ENCODE measurements at regions not wholly inside any gene's neighbourhood (a gene's known extent, or its start where the extent isn't known, plus 50 kb on each side); places are given as distances from the start of the nearest gene placed in this dataset.
A peak's percentile ranks its signal among the peaks of the same experiment; 100 is the strongest.
"Not testable (repeated sequence)": the region's sequence is repeated elsewhere in the genome, so short reads cannot be mapped to it uniquely, and the experiment has no call there.

GRCh38 chr13:88676016-88676415, 1004.8 kb downstream of the SLITRK5 start:
- no peak for ATAC-seq
- H3K27ac Mint-ChIP-seq, result no peak overlapping the region
- DNase-seq (ENCODE audit: low spot score in 2 of 2), result no peak
- peaks cover 3 to 8% of the 10 kb centered on the region in 2 donors for H3K9me3 Mint-ChIP-seq
- no peaks in the 10 kb centered on the region for H3K36me3 Mint-ChIP-seq

- no peaks in the 10 kb centered on the region for H3K36me3 Mint-ChIP-seq
- DNase-seq (ENCODE audit: low spot score in 2 of 2), result no peak
Measured at GRCh38 chr13:88685459-88685858, 1014.3 kb downstream of the SLITRK5 start.

GRCh38 chr13:88701551-88701950, 1030.4 kb downstream of the SLITRK5 start:
- no peaks in the 10 kb centered on the region for H3K36me3 Mint-ChIP-seq
- H3K27ac Mint-ChIP-seq, result no peak overlapping the region
- ATAC-seq (no peak), DNase-seq (ENCODE audit: low spot score in 2 of 2) (no peak)
- H3K9me3 Mint-ChIP-seq, result peaks cover 15 to 16% of the 10 kb centered on the region in 2 donors

More at GRCh38 chr13:88685459-88685858, 1014.3 kb downstream of the SLITRK5 start:
- no peak for ATAC-seq
- H3K27ac Mint-ChIP-seq, result no peak overlapping the region
- H3K9me3 Mint-ChIP-seq, result peaks cover 0 to 5% of the 10 kb centered on the region in 2 donors

- Mint-ChIP-seq H3K9me3 (peaks cover 9 to 20% of the 10 kb centered on the region in 2 donors), H3K36me3 (no peaks in the 10 kb centered on the region), H3K27ac (peak overlapping the region in 1 of 2 donors; percentile 65)
- ATAC-seq (no peak), DNase-seq (ENCODE audit: low spot score in 2 of 2) (no peak)
Measured at GRCh38 chr13:88704600-88705275, 1033.6 kb downstream of the SLITRK5 start.

GRCh38 chr13:88707646-88708045, 1036.5 kb downstream of the SLITRK5 start:
- DNase-seq (ENCODE audit: low spot score in 2 of 2) (no peak), ATAC-seq (no peak)
- H3K9me3 Mint-ChIP-seq, result peaks cover 12 to 14% of the 10 kb centered on the region in 2 donors
- no peaks in the 10 kb centered on the region for H3K36me3 Mint-ChIP-seq
- no peak overlapping the region for H3K27ac Mint-ChIP-seq

- Mint-ChIP-seq H3K9me3 (peaks cover 5 to 21% of the 10 kb centered on the region in 2 donors), H3K36me3 (peaks cover 0 to under 1% of the 10 kb centered on the region in 2 donors), H3K27ac (no peak overlapping the region)
- DNase-seq (ENCODE audit: low spot score in 2 of 2), result no peak
- ATAC-seq, result no peak
Measured at GRCh38 chr13:88717946-88718345, 1046.8 kb downstream of the SLITRK5 start.

- H3K9me3 Mint-ChIP-seq, result peaks cover 5 to 23% of the 10 kb centered on the region in 2 donors
- ATAC-seq (no peak), DNase-seq (ENCODE audit: low spot score in 2 of 2) (no peak)
- H3K36me3 Mint-ChIP-seq, result peaks cover 0 to 8% of the 10 kb centered on the region in 2 donors
- no peak overlapping the region for H3K27ac Mint-ChIP-seq
Measured at GRCh38 chr13:88718781-88719180, 1047.6 kb downstream of the SLITRK5 start.

- DNase-seq (ENCODE audit: low spot score in 2 of 2), result no peak
Measured at GRCh38 chr13:88726075-88726474, 1054.9 kb downstream of the SLITRK5 start.

GRCh38 chr13:88727236-88727635, 1056.1 kb downstream of the SLITRK5 start:
- not testable (repeated sequence) for H3K36me3 Mint-ChIP-seq; DNase-seq (ENCODE audit: low spot score in 2 of 2); H3K27ac Mint-ChIP-seq; H3K9me3 Mint-ChIP-seq; ATAC-seq

More at GRCh38 chr13:88726075-88726474, 1054.9 kb downstream of the SLITRK5 start:
- Mint-ChIP-seq H3K9me3 (peaks cover 0 to 4% of the 10 kb centered on the region in 2 donors), H3K27ac (no peak overlapping the region), H3K36me3 (peaks cover 0 to 8% of the 10 kb centered on the region in 2 donors)
- ATAC-seq, result no peak

GRCh38 chr13:88729605-88730004, 1058.4 kb downstream of the SLITRK5 start:
- Mint-ChIP-seq H3K36me3 (no peaks in the 10 kb centered on the region), H3K27ac (no peak overlapping the region), H3K9me3 (no peaks in the 10 kb centered on the region)
- DNase-seq (ENCODE audit: low spot score in 2 of 2) (no peak), ATAC-seq (no peak)

- H3K27ac Mint-ChIP-seq, result no peak overlapping the region
- peaks cover 6 to 8% of the 10 kb centered on the region in 2 donors for H3K9me3 Mint-ChIP-seq
- no peak for DNase-seq (ENCODE audit: low spot score in 2 of 2)
- no peaks in the 10 kb centered on the region for H3K36me3 Mint-ChIP-seq
- no peak for ATAC-seq
Measured at GRCh38 chr13:88736026-88736425, 1064.9 kb downstream of the SLITRK5 start.

- DNase-seq (ENCODE audit: low spot score in 2 of 2) (no peak), ATAC-seq (no peak)
- no peak overlapping the region for H3K27ac Mint-ChIP-seq
- no peaks in the 10 kb centered on the region for H3K36me3 Mint-ChIP-seq
- peaks cover 8 to 11% of the 10 kb centered on the region in 2 donors for H3K9me3 Mint-ChIP-seq
Measured at GRCh38 chr13:88739195-88739594, 1068.0 kb downstream of the SLITRK5 start.

GRCh38 chr13:88744289-88744688, 1073.1 kb downstream of the SLITRK5 start:
- H3K27ac Mint-ChIP-seq, result no peak overlapping the region
- DNase-seq (ENCODE audit: low spot score in 2 of 2) (no peak), ATAC-seq (no peak)
- H3K9me3 Mint-ChIP-seq, result peaks cover 0 to 5% of the 10 kb centered on the region in 2 donors
- no peaks in the 10 kb centered on the region for H3K36me3 Mint-ChIP-seq

GRCh38 chr13:88745011-88745410, 1073.8 kb downstream of the SLITRK5 start:
- H3K27ac Mint-ChIP-seq, result no peak overlapping the region
- no peaks in the 10 kb centered on the region for H3K36me3 Mint-ChIP-seq
- ATAC-seq (no peak), DNase-seq (ENCODE audit: low spot score in 2 of 2) (no peak)
- peaks cover 0 to 5% of the 10 kb centered on the region in 2 donors for H3K9me3 Mint-ChIP-seq

GRCh38 chr13:88752041-88752440, 1080.9 kb downstream of the SLITRK5 start:
- H3K36me3 Mint-ChIP-seq, result no peaks in the 10 kb centered on the region
- ATAC-seq, result no peak
- no peak for DNase-seq (ENCODE audit: low spot score in 2 of 2)
- peaks cover 7 to 12% of the 10 kb centered on the region in 2 donors for H3K9me3 Mint-ChIP-seq
- no peak overlapping the region for H3K27ac Mint-ChIP-seq

- ATAC-seq (no peak), DNase-seq (ENCODE audit: low spot score in 2 of 2) (no peak)
- Mint-ChIP-seq H3K36me3 (peaks cover 0 to 6% of the 10 kb centered on the region in 2 donors), H3K27ac (no peak overlapping the region), H3K9me3 (peaks cover 18% of the 10 kb centered on the region in 2 donors)
Measured at GRCh38 chr13:88754141-88754540, 1083.0 kb downstream of the SLITRK5 start.

GRCh38 chr13:88761145-88761544, 1090.0 kb downstream of the SLITRK5 start:
- ATAC-seq (no peak), DNase-seq (ENCODE audit: low spot score in 2 of 2) (no peak)
- Mint-ChIP-seq H3K27ac (no peak overlapping the region), H3K36me3 (peaks cover 0 to 6% of the 10 kb centered on the region in 2 donors), H3K9me3 (peaks cover 6 to 13% of the 10 kb centered on the region in 2 donors)

- Mint-ChIP-seq H3K36me3 (no peaks in the 10 kb centered on the region), H3K27ac (no peak overlapping the region), H3K9me3 (peaks cover 0 to 3% of the 10 kb centered on the region in 2 donors)
- no peak for DNase-seq (ENCODE audit: low spot score in 2 of 2)
- ATAC-seq, result no peak
Measured at GRCh38 chr13:88764103-88764502, 1092.9 kb downstream of the SLITRK5 start.
